Esophagus squamous epithelium (tissue), 4 donors: ENCODE measurements at regions not wholly inside any gene's neighbourhood (a gene's known extent, or its start where the extent isn't known, plus 50 kb on each side); places are given as distances from the start of the nearest gene placed in this dataset.

Experiments used
- POLR2A ChIP-seq, 4 donors: fragments of 450-650 bp; IDR thresholded peaks; one replicate each; pipeline ENCODE4 v1.6.1; 2017; ENCODE audit warnings: antibody characterized with exemption in 4 of 4, mild to moderate bottlenecking in 4 of 4, moderate library complexity in 3 of 4
- TF ChIP-seq, protein P1 (sequence below), 6 experiments: fragments of 450-650 bp in 4 of 6; fragments of 200-600 bp in 2 of 6; sonication (generic) in 2 of 6; IDR thresholded peaks; one replicate each; pipeline ENCODE4 v1.5.1; 2016 to 2019; ENCODE audit warnings: antibody characterized with exemption in 6 of 6, mild to moderate bottlenecking in 4 of 6, moderate library complexity in 4 of 6

DNA sequence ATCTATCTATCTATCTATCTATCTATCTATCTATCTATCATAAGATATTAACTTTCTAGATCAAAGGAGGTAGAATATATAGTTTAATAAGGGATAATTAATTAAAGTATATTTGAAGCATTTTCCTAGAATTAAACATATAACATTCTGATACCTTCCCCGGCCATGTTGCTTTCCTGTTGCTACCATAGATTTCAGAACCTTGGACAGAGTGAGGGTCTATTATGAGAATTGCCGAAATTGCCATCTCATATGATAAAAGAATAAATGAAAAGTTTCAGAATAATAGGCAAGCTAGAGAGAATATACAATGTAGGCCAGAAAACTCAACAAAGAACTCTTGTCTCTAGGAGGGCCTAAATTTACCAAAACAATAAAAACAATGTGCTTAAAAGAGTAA, 706.1 kb upstream of the TMPRSS15 start:
- TF ChIP-seq, protein P1, sequence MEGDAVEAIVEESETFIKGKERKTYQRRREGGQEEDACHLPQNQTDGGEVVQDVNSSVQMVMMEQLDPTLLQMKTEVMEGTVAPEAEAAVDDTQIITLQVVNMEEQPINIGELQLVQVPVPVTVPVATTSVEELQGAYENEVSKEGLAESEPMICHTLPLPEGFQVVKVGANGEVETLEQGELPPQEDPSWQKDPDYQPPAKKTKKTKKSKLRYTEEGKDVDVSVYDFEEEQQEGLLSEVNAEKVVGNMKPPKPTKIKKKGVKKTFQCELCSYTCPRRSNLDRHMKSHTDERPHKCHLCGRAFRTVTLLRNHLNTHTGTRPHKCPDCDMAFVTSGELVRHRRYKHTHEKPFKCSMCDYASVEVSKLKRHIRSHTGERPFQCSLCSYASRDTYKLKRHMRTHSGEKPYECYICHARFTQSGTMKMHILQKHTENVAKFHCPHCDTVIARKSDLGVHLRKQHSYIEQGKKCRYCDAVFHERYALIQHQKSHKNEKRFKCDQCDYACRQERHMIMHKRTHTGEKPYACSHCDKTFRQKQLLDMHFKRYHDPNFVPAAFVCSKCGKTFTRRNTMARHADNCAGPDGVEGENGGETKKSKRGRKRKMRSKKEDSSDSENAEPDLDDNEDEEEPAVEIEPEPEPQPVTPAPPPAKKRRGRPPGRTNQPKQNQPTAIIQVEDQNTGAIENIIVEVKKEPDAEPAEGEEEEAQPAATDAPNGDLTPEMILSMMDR (IDR thresholded peaks at IDR 0.05), result no peak
- TF ChIP-seq POLR2A (IDR thresholded peaks at IDR 0.05), result no peak
